Astrocyte (in vitro differentiated cells and primary cell): ENCODE measurements at regions not wholly inside any gene's neighbourhood (a gene's known extent, or its start where the extent isn't known, plus 50 kb on each side); places are given as distances from the start of the nearest gene placed in this dataset.

ENCODE experiments used
- CTCF ChIP-seq: IDR thresholded peaks from 2 replicates; pipeline ENCODE4 v1.5.1; 2011; ENCODE audit warnings: low read depth, mild to moderate bottlenecking, inconsistent platforms, low read length, moderate library complexity; ENCODE audit not compliant: insufficient read depth
- EZH2 ChIP-seq: IDR thresholded peaks from 2 replicates; pipeline ENCODE4 v1.6.1; 2012; ENCODE audit warnings: mild to moderate bottlenecking, low read length, inconsistent platforms; ENCODE audit not compliant: insufficient read depth

GRCh38 chr2:23055251-23055650, 329.7 kb upstream of the KLHL29 start:
- TF ChIP-seq CTCF (no peak), EZH2 (no peak)
